ENCODE measurements at regions not wholly inside any gene's neighbourhood (a gene's known extent, or its start where the extent isn't known, plus 50 kb on each side); places are given as distances from the start of the nearest gene placed in this dataset.

DNA sequence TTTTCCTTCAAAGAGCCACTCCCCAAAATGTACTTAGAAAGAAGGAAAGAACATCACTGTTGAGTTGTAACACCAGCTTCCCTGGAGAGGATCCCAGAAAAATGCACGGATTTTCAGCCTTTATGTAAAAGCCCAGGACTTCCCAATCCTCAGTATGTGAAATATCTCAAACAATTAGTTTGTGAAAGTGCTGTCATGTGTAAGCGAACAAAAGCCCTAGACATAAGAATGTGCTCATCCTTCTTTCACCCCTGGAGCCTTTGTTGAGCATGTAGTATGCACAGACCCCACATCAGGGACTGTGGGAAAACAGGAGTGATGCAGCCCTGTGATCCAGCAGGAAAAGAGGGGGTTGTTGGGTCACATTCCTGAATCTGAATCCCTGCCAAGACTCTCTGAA is 441.4 kb upstream of the ZNF507 start:
- no peak overlapping the region for H2AFZ ChIP-seq (ENCODE audit: low read length)

DNA sequence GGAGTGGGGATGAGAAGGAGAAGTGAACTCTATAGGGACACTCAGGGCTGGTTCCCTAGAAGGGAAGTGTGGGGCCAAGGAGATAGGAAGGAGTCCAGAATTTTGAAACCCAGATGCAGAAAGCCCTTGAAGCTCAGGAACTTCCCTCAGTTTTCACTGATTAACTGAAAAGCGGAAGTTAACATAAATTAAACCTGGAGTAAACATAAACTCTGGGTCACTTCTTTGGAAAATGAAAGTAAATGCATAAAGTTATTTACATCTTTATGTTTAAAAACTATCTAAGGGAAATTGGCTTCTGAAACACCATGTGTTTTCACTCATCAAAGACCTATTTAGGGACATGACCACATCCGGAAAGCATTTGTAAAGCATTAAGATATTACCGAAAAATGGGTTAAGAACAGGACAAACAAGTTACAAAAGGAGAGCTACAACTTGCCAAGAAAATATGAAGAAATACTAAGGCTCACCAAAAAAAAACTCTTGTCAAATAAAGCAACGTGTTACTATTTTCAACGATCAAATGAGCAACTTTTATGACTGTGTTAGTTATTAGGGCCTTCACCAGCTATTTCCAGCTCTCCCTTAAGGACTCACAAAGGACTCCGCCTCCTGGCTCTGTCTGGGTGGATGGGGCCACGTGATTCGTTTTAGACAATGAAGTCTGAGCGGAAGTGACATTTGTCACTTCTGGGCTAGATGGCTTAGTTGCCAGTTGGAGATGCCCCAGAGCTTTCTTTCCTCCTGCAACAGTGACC is 439.1 kb upstream of the ZNF507 start:
- no peak overlapping the region for H3K27ac ChIP-seq (ENCODE audit: low read depth, low read length)
- TF ChIP-seq, protein P1, sequence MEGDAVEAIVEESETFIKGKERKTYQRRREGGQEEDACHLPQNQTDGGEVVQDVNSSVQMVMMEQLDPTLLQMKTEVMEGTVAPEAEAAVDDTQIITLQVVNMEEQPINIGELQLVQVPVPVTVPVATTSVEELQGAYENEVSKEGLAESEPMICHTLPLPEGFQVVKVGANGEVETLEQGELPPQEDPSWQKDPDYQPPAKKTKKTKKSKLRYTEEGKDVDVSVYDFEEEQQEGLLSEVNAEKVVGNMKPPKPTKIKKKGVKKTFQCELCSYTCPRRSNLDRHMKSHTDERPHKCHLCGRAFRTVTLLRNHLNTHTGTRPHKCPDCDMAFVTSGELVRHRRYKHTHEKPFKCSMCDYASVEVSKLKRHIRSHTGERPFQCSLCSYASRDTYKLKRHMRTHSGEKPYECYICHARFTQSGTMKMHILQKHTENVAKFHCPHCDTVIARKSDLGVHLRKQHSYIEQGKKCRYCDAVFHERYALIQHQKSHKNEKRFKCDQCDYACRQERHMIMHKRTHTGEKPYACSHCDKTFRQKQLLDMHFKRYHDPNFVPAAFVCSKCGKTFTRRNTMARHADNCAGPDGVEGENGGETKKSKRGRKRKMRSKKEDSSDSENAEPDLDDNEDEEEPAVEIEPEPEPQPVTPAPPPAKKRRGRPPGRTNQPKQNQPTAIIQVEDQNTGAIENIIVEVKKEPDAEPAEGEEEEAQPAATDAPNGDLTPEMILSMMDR (IDR thresholded peaks at IDR 0.05; ENCODE audit: extremely low read depth, low read depth, low read length) = no peak
- no peak for DNase-seq (ENCODE audit: insufficient read length, low spot score, missing footprints)
- H4K20me1 ChIP-seq (ENCODE audit: insufficient read depth, low read length) = no peaks in the 10 kb centered on the region
- no peaks in the 10 kb centered on the region for H3K27me3 ChIP-seq (ENCODE audit: insufficient read depth, low read length)
- H3K36me3 ChIP-seq (ENCODE audit: insufficient read depth, low read length) = no peaks in the 10 kb centered on the region
- H2AFZ ChIP-seq (ENCODE audit: low read length) = no peak overlapping the region
- no peak overlapping the region for H3K4me3 ChIP-seq (ENCODE audit: insufficient read depth, low read length)
- H3K4me1 ChIP-seq (ENCODE audit: insufficient read depth, low read length) = no peaks in the 10 kb centered on the region
- no peaks in the 10 kb centered on the region for H3K79me2 ChIP-seq (ENCODE audit: insufficient read depth, low read length)
- H3K4me2 ChIP-seq (ENCODE audit: insufficient read depth, low read length) = no peak overlapping the region
- peaks cover 2% of the 10 kb centered on the region for H3K9me3 ChIP-seq (ENCODE audit: low read depth, low read length)

More for the DNA sequence above, 441.4 kb upstream of the ZNF507 start:
- Histone ChIP-seq H4K20me1 (ENCODE audit: insufficient read depth, low read length) (no peaks in the 10 kb centered on the region), H3K27me3 (ENCODE audit: insufficient read depth, low read length) (no peaks in the 10 kb centered on the region), H3K79me2 (ENCODE audit: insufficient read depth, low read length) (no peaks in the 10 kb centered on the region), H3K4me3 (ENCODE audit: insufficient read depth, low read length) (no peak overlapping the region), H3K9me3 (ENCODE audit: low read depth, low read length) (peaks cover 2% of the 10 kb centered on the region), H3K4me1 (ENCODE audit: insufficient read depth, low read length) (no peaks in the 10 kb centered on the region), H3K4me2 (ENCODE audit: insufficient read depth, low read length) (no peak overlapping the region), H3K27ac (ENCODE audit: low read depth, low read length) (no peak overlapping the region), H3K36me3 (ENCODE audit: insufficient read depth, low read length) (no peaks in the 10 kb centered on the region)
- TF ChIP-seq, protein P1 (IDR thresholded peaks at IDR 0.05; ENCODE audit: extremely low read depth, low read depth, low read length) = no peak
- no peak for DNase-seq (ENCODE audit: insufficient read length, low spot score, missing footprints)

DNA sequence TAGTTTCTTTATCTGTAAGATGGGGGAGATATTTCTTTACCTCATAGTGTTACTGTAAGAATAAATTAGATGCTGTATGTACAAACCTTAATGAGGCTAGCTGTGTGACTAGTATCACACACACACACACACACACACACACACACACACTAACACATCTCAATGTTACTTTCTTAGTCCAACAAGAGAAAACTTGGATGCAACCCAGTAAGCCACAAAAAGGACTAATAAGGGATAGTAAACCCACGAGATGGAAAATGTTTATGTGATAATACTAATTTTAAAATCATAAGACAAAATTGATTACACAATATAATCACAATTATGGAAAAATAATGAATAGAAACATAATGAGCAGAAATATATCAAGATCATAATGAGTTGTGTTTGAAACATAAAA is 437.7 kb upstream of the ZNF507 start:
- TF ChIP-seq, protein P1 (IDR thresholded peaks at IDR 0.05; ENCODE audit: extremely low read depth, low read depth, low read length) = no peak
- Histone ChIP-seq H3K36me3 (ENCODE audit: insufficient read depth, low read length) (no peaks in the 10 kb centered on the region), H2AFZ (ENCODE audit: low read length) (no peak overlapping the region), H3K4me3 (ENCODE audit: insufficient read depth, low read length) (no peak overlapping the region), H3K79me2 (ENCODE audit: insufficient read depth, low read length) (no peaks in the 10 kb centered on the region), H4K20me1 (ENCODE audit: insufficient read depth, low read length) (no peaks in the 10 kb centered on the region), H3K27me3 (ENCODE audit: insufficient read depth, low read length) (no peaks in the 10 kb centered on the region), H3K9me3 (ENCODE audit: low read depth, low read length) (peaks cover 2% of the 10 kb centered on the region), H3K4me1 (ENCODE audit: insufficient read depth, low read length) (no peaks in the 10 kb centered on the region), H3K4me2 (ENCODE audit: insufficient read depth, low read length) (no peak overlapping the region), H3K27ac (ENCODE audit: low read depth, low read length) (no peak overlapping the region)
- no peak for DNase-seq (ENCODE audit: insufficient read length, low spot score, missing footprints)

DNA sequence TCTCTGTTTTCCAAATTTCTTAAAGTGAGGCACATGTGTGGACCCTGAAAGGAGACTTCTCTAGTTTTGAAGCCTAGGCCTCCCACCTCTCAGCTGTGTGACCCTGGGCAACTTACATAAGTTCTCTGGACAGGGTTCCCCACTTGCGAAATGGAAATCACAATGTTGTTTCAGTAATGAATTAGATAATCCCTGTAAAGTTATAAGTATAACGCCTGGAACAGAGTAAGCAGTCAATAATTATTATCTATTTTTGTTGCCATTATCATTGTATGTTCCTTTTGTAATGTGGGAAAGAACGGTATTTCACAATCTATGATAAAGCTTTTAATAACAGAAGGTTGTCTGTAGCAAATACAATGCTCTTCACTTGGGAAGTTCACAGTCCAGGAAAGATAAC is 437.3 kb upstream of the ZNF507 start:
- Histone ChIP-seq H3K9me3 (ENCODE audit: low read depth, low read length) (peaks cover 2% of the 10 kb centered on the region), H4K20me1 (ENCODE audit: insufficient read depth, low read length) (no peaks in the 10 kb centered on the region), H3K27ac (ENCODE audit: low read depth, low read length) (no peak overlapping the region), H3K79me2 (ENCODE audit: insufficient read depth, low read length) (no peaks in the 10 kb centered on the region), H3K4me2 (ENCODE audit: insufficient read depth, low read length) (no peak overlapping the region), H3K4me3 (ENCODE audit: insufficient read depth, low read length) (no peak overlapping the region), H3K36me3 (ENCODE audit: insufficient read depth, low read length) (no peaks in the 10 kb centered on the region), H3K27me3 (ENCODE audit: insufficient read depth, low read length) (no peaks in the 10 kb centered on the region), H3K4me1 (ENCODE audit: insufficient read depth, low read length) (no peaks in the 10 kb centered on the region), H2AFZ (ENCODE audit: low read length) (no peak overlapping the region)
- no peak for DNase-seq (ENCODE audit: insufficient read length, low spot score, missing footprints)
- TF ChIP-seq, protein P1 (IDR thresholded peaks at IDR 0.05; ENCODE audit: extremely low read depth, low read depth, low read length) = no peak

Measured in osteoblast (primary cell).